Prostate gland (tissue), 2 donors: ENCODE measurements at regions not wholly inside any gene's neighbourhood (a gene's known extent, or its start where the extent isn't known, plus 50 kb on each side); places are given as distances from the start of the nearest gene placed in this dataset.

Experiments
- POLR2A ChIP-seq: fragments of 450-650 bp; IDR thresholded peaks from one replicate; pipeline ENCODE4 v1.6.1; 2016; ENCODE audit warnings: antibody characterized with exemption, mild to moderate bottlenecking
- TF ChIP-seq, protein P1 (sequence below), 4 experiments: fragments of 200-600 bp in 2 of 4; fragments of 450-650 bp in 2 of 4; sonication (generic) in 2 of 4; IDR thresholded peaks; 1 replicate in 3 of 4; 2 replicates in 1 of 4; pipeline ENCODE4 v1.5.1; 2016 to 2019; ENCODE audit warnings: antibody characterized with exemption in 4 of 4, mild to moderate bottlenecking in 2 of 4, moderate library complexity in 2 of 4

DNA sequence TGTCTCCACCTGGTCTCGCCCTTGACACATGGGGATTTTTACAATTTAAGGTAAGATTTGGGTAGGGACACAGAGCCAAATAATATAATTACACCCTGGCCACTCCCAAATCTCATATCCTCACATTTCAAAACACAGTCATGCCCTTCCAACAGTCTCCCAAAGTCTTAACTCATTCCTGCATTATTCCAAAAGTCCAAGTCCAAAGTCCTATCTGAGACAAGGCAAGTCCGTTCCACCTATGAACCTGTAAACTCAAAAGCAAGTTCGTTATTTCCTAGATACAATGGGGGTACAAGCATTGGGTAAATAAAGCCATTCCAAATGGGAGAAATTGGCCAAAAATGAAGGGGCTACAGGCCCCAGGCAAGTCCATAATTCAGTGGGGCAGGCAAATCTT lies 380.8 kb downstream of the CXXC4 start:
- TF ChIP-seq, protein P1, sequence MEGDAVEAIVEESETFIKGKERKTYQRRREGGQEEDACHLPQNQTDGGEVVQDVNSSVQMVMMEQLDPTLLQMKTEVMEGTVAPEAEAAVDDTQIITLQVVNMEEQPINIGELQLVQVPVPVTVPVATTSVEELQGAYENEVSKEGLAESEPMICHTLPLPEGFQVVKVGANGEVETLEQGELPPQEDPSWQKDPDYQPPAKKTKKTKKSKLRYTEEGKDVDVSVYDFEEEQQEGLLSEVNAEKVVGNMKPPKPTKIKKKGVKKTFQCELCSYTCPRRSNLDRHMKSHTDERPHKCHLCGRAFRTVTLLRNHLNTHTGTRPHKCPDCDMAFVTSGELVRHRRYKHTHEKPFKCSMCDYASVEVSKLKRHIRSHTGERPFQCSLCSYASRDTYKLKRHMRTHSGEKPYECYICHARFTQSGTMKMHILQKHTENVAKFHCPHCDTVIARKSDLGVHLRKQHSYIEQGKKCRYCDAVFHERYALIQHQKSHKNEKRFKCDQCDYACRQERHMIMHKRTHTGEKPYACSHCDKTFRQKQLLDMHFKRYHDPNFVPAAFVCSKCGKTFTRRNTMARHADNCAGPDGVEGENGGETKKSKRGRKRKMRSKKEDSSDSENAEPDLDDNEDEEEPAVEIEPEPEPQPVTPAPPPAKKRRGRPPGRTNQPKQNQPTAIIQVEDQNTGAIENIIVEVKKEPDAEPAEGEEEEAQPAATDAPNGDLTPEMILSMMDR (IDR thresholded peaks at IDR 0.05), result no peak
- TF ChIP-seq POLR2A, result no peak
